GM12872 (cell line): ENCODE measurements at regions not wholly inside any gene's neighbourhood (a gene's known extent, or its start where the extent isn't known, plus 50 kb on each side); places are given as distances from the start of the nearest gene placed in this dataset.

Experiments
- CTCF ChIP-seq: IDR thresholded peaks from 3 replicates; pipeline ENCODE4 v1.5.1; 2011; ENCODE audit warnings: low read depth, mild to moderate bottlenecking, low read length, moderate library complexity; ENCODE audit not compliant: insufficient read depth

GRCh38 chr2:198315791-198316630 is 511.6 kb downstream of the PLCL1 start:
- TF ChIP-seq CTCF, result no peak

- peak; percentile 60 for TF ChIP-seq CTCF
Observed at GRCh38 chr2:198314559-198315153, 510.3 kb downstream of the PLCL1 start.

GRCh38 chr2:198312596-198313483 is 508.4 kb downstream of the PLCL1 start:
- TF ChIP-seq CTCF, result no peak

GRCh38 chr2:198311020-198311419 is 506.6 kb downstream of the PLCL1 start:
- no peak for TF ChIP-seq CTCF

GRCh38 chr2:198309673-198310280 is 505.4 kb downstream of the PLCL1 start:
- TF ChIP-seq CTCF, result peak; percentile 70

GRCh38 chr2:198309081-198309480 is 504.7 kb downstream of the PLCL1 start:
- TF ChIP-seq CTCF, result no peak

- TF ChIP-seq CTCF, result no peak
Observed at GRCh38 chr2:198308368-198308767, 504.0 kb downstream of the PLCL1 start.
